Choroid plexus epithelial cell (primary cell): ENCODE measurements at regions not wholly inside any gene's neighbourhood (a gene's known extent, or its start where the extent isn't known, plus 50 kb on each side); places are given as distances from the start of the nearest gene placed in this dataset.
A peak's percentile ranks its signal among the peaks of the same experiment; 100 is the strongest.

Experiments used
- DNase-seq: peaks from one replicate; pipeline ENCODE4 v3.0.0-alpha.2; 2010; ENCODE audit warnings: low read depth
- H3K4me3 ChIP-seq: 2 replicates; pipeline ENCODE4 v1.5.1; 2011; ENCODE audit warnings: low read depth, mild to moderate bottlenecking, control low read depth, low read length, moderate library complexity
- CTCF ChIP-seq: conservative IDR thresholded peaks from 2 replicates; pipeline ENCODE4 v1.5.1; 2011; ENCODE audit warnings: low read depth, mild to moderate bottlenecking, control low read depth, inconsistent platforms, low read length, moderate library complexity

- no peak overlapping the region for H3K4me3 ChIP-seq
- no peak for DNase-seq
- no peak for TF ChIP-seq CTCF
These were observed 131.2 kb upstream of the SMAD3 start for GRCh38 chr15:66933932-66934867.

GRCh38 chr15:66934868-66935520, 130.4 kb upstream of the SMAD3 start:
- H3K4me3 ChIP-seq, result no peak overlapping the region
- DNase-seq, result no peak
- TF ChIP-seq CTCF, result no peak

GRCh38 chr15:66935688-66936087, 129.7 kb upstream of the SMAD3 start:
- no peak for TF ChIP-seq CTCF
- H3K4me3 ChIP-seq, result no peak overlapping the region
- no peak for DNase-seq

GRCh38 chr15:66936109-66936860, 129.1 kb upstream of the SMAD3 start:
- peak overlapping the region; percentile 66 for H3K4me3 ChIP-seq
- no peak for DNase-seq
- no peak for TF ChIP-seq CTCF

- no peak for DNase-seq
- peak overlapping the region; percentile 66 for H3K4me3 ChIP-seq
- TF ChIP-seq CTCF, result no peak
These were observed 128.4 kb upstream of the SMAD3 start for GRCh38 chr15:66936861-66937582.

GRCh38 chr15:66937588-66937987, 127.8 kb upstream of the SMAD3 start:
- H3K4me3 ChIP-seq, result no peak overlapping the region
- no peak for DNase-seq
- no peak for TF ChIP-seq CTCF
